GM10266 (cell line): ENCODE measurements at regions not wholly inside any gene's neighbourhood (a gene's known extent, or its start where the extent isn't known, plus 50 kb on each side); places are given as distances from the start of the nearest gene placed in this dataset.
"Not testable (repeated sequence)": the region's sequence is repeated elsewhere in the genome, so short reads cannot be mapped to it uniquely, and the experiment has no call there.

Experiments
- DNase-seq: peaks from one replicate; pipeline ENCODE4 v3.0.0; 2012; ENCODE audit errors: extremely low spot score
- TF ChIP-seq, protein P1 (sequence below): IDR thresholded peaks from 2 replicates; pipeline ENCODE4 v1.5.1; 2012; ENCODE audit warnings: mild to moderate bottlenecking, low read depth; ENCODE audit not compliant: control insufficient read depth, insufficient read depth; ENCODE audit errors: missing control alignments

DNA sequence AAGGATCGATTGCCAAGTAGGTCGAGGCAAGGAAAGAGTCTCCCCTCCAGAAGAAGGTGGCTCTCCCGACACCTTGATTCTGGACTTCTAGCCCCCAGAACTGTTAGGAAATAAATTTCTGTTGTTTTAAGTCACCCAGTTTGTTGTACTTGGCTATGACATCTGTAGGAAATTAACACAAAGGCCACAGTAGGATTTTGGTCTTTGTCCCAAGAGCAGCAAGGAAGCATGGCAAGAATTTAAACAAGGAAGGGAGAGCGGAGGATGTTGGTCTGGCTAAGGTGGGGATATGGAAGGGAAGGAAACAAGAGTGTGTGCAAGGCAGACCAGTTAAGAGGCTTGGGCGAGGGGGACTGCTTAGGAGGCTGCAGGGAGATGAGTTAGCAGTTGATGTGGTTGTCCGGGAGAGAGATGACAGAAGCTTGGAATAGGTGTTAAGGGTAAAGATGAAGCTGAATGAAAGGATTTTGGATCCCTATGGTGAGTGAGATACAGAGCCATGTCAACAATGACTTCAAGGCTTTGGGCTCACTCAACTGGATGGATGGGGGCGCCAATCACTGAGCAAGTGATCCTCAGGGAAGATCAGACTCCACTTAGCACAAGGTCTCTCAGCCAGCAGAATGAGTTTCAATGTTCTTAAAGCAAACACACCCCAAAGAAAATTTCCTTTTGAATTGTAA, 140.5 kb upstream of the ZNF217 start:
- TF ChIP-seq, protein P1, sequence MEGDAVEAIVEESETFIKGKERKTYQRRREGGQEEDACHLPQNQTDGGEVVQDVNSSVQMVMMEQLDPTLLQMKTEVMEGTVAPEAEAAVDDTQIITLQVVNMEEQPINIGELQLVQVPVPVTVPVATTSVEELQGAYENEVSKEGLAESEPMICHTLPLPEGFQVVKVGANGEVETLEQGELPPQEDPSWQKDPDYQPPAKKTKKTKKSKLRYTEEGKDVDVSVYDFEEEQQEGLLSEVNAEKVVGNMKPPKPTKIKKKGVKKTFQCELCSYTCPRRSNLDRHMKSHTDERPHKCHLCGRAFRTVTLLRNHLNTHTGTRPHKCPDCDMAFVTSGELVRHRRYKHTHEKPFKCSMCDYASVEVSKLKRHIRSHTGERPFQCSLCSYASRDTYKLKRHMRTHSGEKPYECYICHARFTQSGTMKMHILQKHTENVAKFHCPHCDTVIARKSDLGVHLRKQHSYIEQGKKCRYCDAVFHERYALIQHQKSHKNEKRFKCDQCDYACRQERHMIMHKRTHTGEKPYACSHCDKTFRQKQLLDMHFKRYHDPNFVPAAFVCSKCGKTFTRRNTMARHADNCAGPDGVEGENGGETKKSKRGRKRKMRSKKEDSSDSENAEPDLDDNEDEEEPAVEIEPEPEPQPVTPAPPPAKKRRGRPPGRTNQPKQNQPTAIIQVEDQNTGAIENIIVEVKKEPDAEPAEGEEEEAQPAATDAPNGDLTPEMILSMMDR: no peak
- DNase-seq: no peak

DNA sequence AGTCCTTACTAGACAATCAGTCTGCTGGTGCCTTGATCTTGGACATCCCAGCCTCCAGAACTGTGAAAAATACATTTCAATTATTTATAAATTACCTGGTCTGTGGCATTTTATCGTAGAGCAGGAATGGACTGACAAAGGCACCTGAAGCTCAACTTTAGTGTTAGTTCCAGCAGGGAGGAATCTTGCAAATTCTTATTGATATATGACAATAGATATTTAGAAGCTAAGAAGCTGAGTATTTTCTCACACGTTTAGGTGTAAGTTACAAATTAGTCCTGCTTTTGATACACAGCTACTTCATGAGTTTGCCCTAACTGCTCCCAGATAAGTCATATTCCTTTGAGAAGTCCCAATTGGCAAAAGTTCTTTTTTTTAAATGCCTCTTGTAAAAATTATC, 138.0 kb upstream of the ZNF217 start:
- TF ChIP-seq, protein P1: no peak
- no peak for DNase-seq

DNA sequence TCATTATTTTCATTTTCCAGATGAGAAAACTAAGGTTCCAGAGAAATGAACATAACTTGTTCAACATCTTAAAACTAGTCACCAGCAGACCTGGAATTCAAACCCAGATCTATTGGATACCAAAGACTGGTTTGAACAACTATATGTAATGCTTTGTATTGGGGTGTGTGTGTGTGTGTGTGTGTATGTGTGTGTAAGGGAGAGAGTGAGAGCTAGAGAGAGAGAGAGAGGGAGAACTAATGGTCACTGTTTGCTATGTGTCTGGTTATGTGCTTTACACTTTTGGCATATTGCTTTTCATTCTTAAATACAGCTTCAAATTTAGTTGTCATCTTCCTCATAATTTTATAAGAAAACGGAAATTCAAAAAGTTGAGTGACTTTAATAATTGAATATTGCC, 134.7 kb upstream of the ZNF217 start:
- TF ChIP-seq, protein P1: no peak
- DNase-seq: no peak

DNA sequence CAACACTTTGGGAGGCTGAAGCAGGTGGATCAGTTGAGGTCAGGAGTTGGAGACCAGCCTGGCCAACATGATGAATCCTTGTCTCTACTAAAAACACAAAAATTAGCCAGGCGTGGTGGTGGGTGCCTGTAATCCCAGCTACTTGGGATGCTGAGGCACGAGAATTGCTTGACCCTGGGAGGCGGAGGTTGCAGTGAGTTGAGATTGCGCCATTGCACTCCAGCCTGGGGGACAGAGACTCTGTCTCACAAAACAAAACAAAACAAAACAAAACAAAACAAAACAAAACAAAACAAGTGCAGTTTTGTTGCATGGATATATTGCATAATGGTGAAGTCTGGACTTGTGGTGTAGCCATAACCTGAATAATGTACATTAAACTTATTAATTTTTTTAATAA, 133.6 kb upstream of the ZNF217 start:
- not testable (repeated sequence) for DNase-seq

DNA sequence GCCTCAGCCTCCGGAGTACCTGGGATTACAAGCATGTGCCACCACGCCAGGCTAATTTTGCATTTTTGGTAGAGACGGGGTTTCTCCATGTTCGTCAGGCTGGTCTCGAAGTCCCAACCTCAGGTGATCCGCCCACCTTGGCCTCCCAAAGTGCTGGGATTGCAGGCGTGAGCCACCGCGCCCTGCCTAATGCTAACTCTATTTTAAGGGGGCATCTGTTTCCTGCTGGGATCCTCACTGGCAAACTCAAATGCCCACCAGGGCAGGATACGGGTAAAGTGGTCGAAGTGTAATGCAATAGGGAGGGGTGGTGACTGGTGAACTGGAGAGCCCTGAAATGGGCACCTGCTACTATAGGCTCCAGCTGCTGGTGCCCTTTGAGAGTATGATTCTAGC, 131.9 kb upstream of the ZNF217 start:
- TF ChIP-seq, protein P1: no peak
- no peak for DNase-seq

DNA sequence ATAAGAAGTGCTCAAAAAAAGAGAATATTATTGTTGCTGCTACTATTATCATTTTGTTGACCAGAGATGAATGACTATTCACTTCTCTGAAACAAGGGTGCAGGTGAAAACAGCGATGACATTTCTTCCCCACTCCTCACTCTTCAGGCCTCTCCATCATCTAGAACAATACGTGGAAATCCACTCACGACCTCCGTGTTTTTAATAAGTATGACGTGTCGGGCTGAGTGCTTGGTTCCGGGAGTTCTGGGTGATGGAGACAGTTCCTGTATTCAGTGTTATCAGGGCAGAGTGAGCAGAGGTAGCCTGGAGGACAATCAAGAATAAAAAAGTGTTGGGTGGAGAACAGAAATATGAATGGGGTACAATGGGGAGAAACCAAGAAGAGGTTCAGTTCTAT, 130.0 kb upstream of the ZNF217 start:
- TF ChIP-seq, protein P1: no peak
- no peak for DNase-seq

DNA sequence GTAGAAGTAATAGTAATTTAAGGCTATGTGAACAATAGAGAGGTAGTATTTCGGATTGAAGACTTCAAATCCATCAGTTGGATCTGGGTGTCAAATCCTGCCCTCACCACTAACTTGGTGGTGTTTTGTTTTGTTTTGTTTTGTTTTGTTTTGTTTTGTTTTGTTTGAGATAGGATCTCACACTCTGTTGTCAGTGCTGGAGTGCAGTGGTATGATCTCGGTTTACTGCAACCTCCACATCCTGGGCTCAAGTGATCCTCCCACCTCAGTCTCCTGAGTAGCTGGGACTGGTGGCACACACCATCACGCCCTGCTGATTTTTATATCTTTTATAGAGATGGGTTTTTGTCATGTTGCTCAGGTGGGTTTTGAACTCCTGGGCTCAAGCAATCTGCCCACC, 129.4 kb upstream of the ZNF217 start:
- TF ChIP-seq, protein P1: no peak
- no peak for DNase-seq

DNA sequence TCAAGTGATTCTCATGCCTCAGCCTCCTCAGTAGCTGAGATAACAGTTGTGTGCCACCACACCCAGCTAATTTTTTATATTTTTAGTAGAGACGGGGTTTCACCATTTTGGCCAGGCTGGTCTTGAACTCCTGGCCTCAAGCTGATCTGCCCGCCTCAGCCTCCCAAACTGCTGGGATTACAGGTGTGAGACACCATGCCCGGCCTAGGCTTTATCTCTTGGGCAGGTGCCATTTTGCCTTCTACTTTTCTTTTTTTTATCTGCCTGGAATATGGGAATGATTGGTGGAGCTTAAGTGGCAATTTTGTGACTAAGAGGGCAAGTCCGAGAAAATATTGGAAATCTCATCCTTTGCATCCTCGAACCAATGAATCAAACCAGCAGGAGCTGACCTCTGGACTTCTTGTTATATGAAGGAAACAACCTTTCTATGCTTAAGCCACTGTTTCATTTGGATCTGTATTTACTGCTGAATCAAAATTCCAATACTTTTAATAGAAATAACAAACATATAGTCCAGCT, 128.9 kb upstream of the ZNF217 start:
- TF ChIP-seq, protein P1: no peak
- DNase-seq: no peak

DNA sequence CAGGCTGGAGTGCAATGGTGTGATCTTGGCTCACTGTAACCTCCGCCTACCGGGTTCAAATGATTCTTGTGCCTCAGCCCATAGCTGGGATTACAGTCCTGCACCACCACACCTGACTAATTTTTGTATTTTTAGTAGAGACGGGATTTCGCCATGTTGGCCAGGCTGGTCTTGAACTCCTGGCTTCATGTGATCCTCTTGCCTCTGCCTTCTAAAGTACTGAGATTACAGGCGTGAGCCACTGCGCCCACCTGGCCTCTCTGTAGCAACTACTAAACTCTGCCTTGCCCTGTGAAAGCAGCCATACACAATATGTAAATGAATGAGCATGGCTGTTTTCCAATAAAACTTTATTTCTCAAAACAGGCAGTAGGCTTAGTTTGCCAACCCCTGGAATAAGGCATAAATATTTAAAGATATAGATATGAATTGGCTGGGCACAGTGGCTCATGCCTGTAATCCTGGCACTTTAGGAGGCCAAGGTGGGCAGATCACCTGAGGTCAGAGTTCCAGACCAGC, 127.9 kb upstream of the ZNF217 start:
- not testable (repeated sequence) for DNase-seq

DNA sequence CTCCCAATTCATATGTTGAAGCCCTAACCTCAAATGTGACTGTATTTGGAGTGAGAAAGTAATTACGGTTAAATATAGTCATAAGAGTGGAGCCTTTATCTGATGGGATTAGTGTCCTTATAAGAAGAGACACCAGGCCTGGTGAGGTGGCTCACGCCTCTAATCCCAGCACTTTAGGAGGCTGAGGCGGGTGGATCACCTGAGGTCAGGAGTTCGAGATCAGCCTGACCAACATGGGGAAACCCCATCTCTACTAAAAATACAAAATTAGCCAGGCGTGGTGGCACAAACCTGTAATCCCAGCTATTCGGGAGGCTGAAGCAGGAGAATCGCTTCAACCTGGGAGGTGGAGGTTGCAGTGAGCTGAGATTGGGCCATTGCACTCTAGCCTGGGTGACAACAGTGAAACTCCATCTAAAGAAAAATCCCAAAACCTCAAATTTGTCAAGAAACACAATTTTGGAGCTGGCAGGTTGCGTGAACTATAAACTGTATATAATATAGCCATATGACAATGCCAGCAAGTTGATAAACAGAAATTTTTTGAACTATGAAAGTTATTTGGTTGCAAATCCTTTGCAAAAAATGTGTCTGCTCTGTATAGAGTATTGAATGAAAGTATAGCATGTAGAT, 125.6 kb upstream of the ZNF217 start:
- DNase-seq: not testable (repeated sequence)
